ENCODE measurements at regions not wholly inside any gene's neighbourhood (a gene's known extent, or its start where the extent isn't known, plus 50 kb on each side); places are given as distances from the start of the nearest gene placed in this dataset.
"Not testable (repeated sequence)": the region's sequence is repeated elsewhere in the genome, so short reads cannot be mapped to it uniquely, and the experiment has no call there.

- DNase-seq, result no peak
- Mint-ChIP-seq H3K4me1 (ENCODE audit: low read depth) (no peaks in the 10 kb centered on the region), H3K36me3 (ENCODE audit: low read depth) (no peaks in the 10 kb centered on the region), H3K9me3 (no peaks in the 10 kb centered on the region), H3K27ac (no peak overlapping the region), H3K4me3 (no peak overlapping the region), H3K27me3 (ENCODE audit: low read depth) (peaks cover 9% of the 10 kb centered on the region)
- intact Hi-C loops (cut with micrococcal nuclease), result no loop called here
- CTCF ChIA-PET, result no interaction called here
Observed at GRCh38 chr1:223036479-223036845, 106.6 kb downstream of the TLR5 start.

GRCh38 chr1:223037845-223038244 lies 105.2 kb downstream of the TLR5 start:
- CTCF ChIA-PET, result no interaction called here
- Mint-ChIP-seq H3K27ac (no peak overlapping the region), H3K4me3 (no peak overlapping the region), H3K9me3 (no peaks in the 10 kb centered on the region), H3K36me3 (ENCODE audit: low read depth) (no peaks in the 10 kb centered on the region), H3K27me3 (ENCODE audit: low read depth) (peaks cover 9% of the 10 kb centered on the region), H3K4me1 (ENCODE audit: low read depth) (no peaks in the 10 kb centered on the region)
- DNase-seq, result no peak
- intact Hi-C loops (cut with micrococcal nuclease), result no loop called here

GRCh38 chr1:223038288-223039006 lies 104.6 kb downstream of the TLR5 start:
- intact Hi-C loops (cut with micrococcal nuclease), result no loop called here
- CTCF ChIA-PET, result no interaction called here
- Mint-ChIP-seq H3K27ac (no peak overlapping the region), H3K4me3 (no peak overlapping the region), H3K36me3 (ENCODE audit: low read depth) (no peaks in the 10 kb centered on the region), H3K4me1 (ENCODE audit: low read depth) (no peaks in the 10 kb centered on the region), H3K9me3 (no peaks in the 10 kb centered on the region), H3K27me3 (ENCODE audit: low read depth) (peaks cover 9% of the 10 kb centered on the region)
- no peak for DNase-seq

- H3K27ac Mint-ChIP-seq, result no peak overlapping the region
- peaks cover 1% of the 10 kb centered on the region for H3K9me3 Mint-ChIP-seq
- no peaks in the 10 kb centered on the region for H3K4me1 Mint-ChIP-seq (ENCODE audit: low read depth)
- intact Hi-C loops (cut with micrococcal nuclease), result no loop called here
- no peak overlapping the region for H3K4me3 Mint-ChIP-seq
- no peaks in the 10 kb centered on the region for H3K36me3 Mint-ChIP-seq (ENCODE audit: low read depth)
- no peak for DNase-seq
- CTCF ChIA-PET, result no interaction called here
- peaks cover 9% of the 10 kb centered on the region for H3K27me3 Mint-ChIP-seq (ENCODE audit: low read depth)
Observed at GRCh38 chr1:223039990-223040389, 103.1 kb downstream of the TLR5 start.

GRCh38 chr1:223041481-223041880 lies 101.6 kb downstream of the TLR5 start:
- H3K27me3 Mint-ChIP-seq (ENCODE audit: low read depth), result peaks cover 6% of the 10 kb centered on the region
- DNase-seq, result no peak
- H3K9me3 Mint-ChIP-seq, result peaks cover 6% of the 10 kb centered on the region
- CTCF ChIA-PET, result interaction anchor here (1.1 kb wide), 1 partner anchor 92 kb away, joined by 4 read pairs; no protein-coding TSS in a partner anchor
- H3K36me3 Mint-ChIP-seq (ENCODE audit: low read depth), result no peaks in the 10 kb centered on the region
- intact Hi-C loops (cut with micrococcal nuclease), result no loop called here
- H3K4me1 Mint-ChIP-seq (ENCODE audit: low read depth), result no peaks in the 10 kb centered on the region
- no peak overlapping the region for H3K4me3 Mint-ChIP-seq
- no peak overlapping the region for H3K27ac Mint-ChIP-seq

- CTCF ChIA-PET, result no interaction called here
- Mint-ChIP-seq H3K27me3 (ENCODE audit: low read depth) (peaks cover 3% of the 10 kb centered on the region), H3K36me3 (ENCODE audit: low read depth) (no peaks in the 10 kb centered on the region), H3K27ac (no peak overlapping the region), H3K4me1 (ENCODE audit: low read depth) (no peaks in the 10 kb centered on the region), H3K4me3 (no peak overlapping the region), H3K9me3 (peaks cover 9% of the 10 kb centered on the region)
- intact Hi-C loops (cut with micrococcal nuclease), result no loop called here
- no peak for DNase-seq
Observed at GRCh38 chr1:223045164-223045957, 97.7 kb downstream of the TLR5 start.

GRCh38 chr1:223046011-223046410 lies 97.0 kb downstream of the TLR5 start:
- H3K27me3 Mint-ChIP-seq (ENCODE audit: low read depth), result peaks cover 1% of the 10 kb centered on the region
- DNase-seq, result no peak
- no peak overlapping the region for H3K27ac Mint-ChIP-seq
- CTCF ChIA-PET, result no interaction called here
- H3K36me3 Mint-ChIP-seq (ENCODE audit: low read depth), result no peaks in the 10 kb centered on the region
- peaks cover 9% of the 10 kb centered on the region for H3K9me3 Mint-ChIP-seq
- H3K4me1 Mint-ChIP-seq (ENCODE audit: low read depth), result no peaks in the 10 kb centered on the region
- intact Hi-C loops (cut with micrococcal nuclease), result no loop called here
- H3K4me3 Mint-ChIP-seq, result no peak overlapping the region

GRCh38 chr1:223046463-223046862 lies 96.6 kb downstream of the TLR5 start:
- H3K36me3 Mint-ChIP-seq (ENCODE audit: low read depth); H3K27me3 Mint-ChIP-seq (ENCODE audit: low read depth); H3K27ac Mint-ChIP-seq; H3K9me3 Mint-ChIP-seq; CTCF ChIA-PET; DNase-seq; H3K4me3 Mint-ChIP-seq; intact Hi-C loops (cut with micrococcal nuclease); H3K4me1 Mint-ChIP-seq (ENCODE audit: low read depth): not testable (repeated sequence)

- intact Hi-C loops (cut with micrococcal nuclease), result no loop called here
- Mint-ChIP-seq H3K27ac (no peak overlapping the region), H3K36me3 (ENCODE audit: low read depth) (no peaks in the 10 kb centered on the region), H3K4me3 (no peak overlapping the region), H3K27me3 (ENCODE audit: low read depth) (no peaks in the 10 kb centered on the region), H3K4me1 (ENCODE audit: low read depth) (no peaks in the 10 kb centered on the region), H3K9me3 (peaks cover 9% of the 10 kb centered on the region)
- CTCF ChIA-PET, result no interaction called here
- no peak for DNase-seq
Observed at GRCh38 chr1:223048026-223048425, 95.0 kb downstream of the TLR5 start.

GRCh38 chr1:223052462-223052861 lies 90.6 kb downstream of the TLR5 start:
- Mint-ChIP-seq H3K9me3 (no peaks in the 10 kb centered on the region), H3K27ac (no peak overlapping the region), H3K27me3 (ENCODE audit: low read depth) (no peaks in the 10 kb centered on the region), H3K4me3 (no peak overlapping the region), H3K4me1 (ENCODE audit: low read depth) (no peaks in the 10 kb centered on the region), H3K36me3 (ENCODE audit: low read depth) (no peaks in the 10 kb centered on the region)
- DNase-seq, result no peak
- intact Hi-C loops (cut with micrococcal nuclease), result no loop called here
- CTCF ChIA-PET, result interaction anchor here (0.6 kb wide), 1 partner anchor 13 kb away, joined by 5 read pairs; no protein-coding TSS in a partner anchor

GRCh38 chr1:223052931-223053330 lies 90.1 kb downstream of the TLR5 start:
- Mint-ChIP-seq H3K4me3 (no peak overlapping the region), H3K36me3 (ENCODE audit: low read depth) (no peaks in the 10 kb centered on the region), H3K27me3 (ENCODE audit: low read depth) (no peaks in the 10 kb centered on the region), H3K4me1 (ENCODE audit: low read depth) (no peaks in the 10 kb centered on the region), H3K27ac (no peak overlapping the region), H3K9me3 (no peaks in the 10 kb centered on the region)
- DNase-seq, result no peak
- intact Hi-C loops (cut with micrococcal nuclease), result no loop called here
- CTCF ChIA-PET, result interaction anchor here (0.6 kb wide), 1 partner anchor 13 kb away, joined by 5 read pairs; no protein-coding TSS in a partner anchor

- no peaks in the 10 kb centered on the region for H3K9me3 Mint-ChIP-seq
- H3K36me3 Mint-ChIP-seq (ENCODE audit: low read depth), result no peaks in the 10 kb centered on the region
- H3K27ac Mint-ChIP-seq, result no peak overlapping the region
- H3K27me3 Mint-ChIP-seq (ENCODE audit: low read depth), result no peaks in the 10 kb centered on the region
- no peak for DNase-seq
- no peaks in the 10 kb centered on the region for H3K4me1 Mint-ChIP-seq (ENCODE audit: low read depth)
- no peak overlapping the region for H3K4me3 Mint-ChIP-seq
- CTCF ChIA-PET, result no interaction called here
- intact Hi-C loops (cut with micrococcal nuclease), result no loop called here
Observed at GRCh38 chr1:223056802-223057201, 86.2 kb downstream of the TLR5 start.

GRCh38 chr1:223057569-223058093 lies 85.4 kb downstream of the TLR5 start:
- intact Hi-C loops (cut with micrococcal nuclease), result no loop called here
- Mint-ChIP-seq H3K4me1 (ENCODE audit: low read depth) (no peaks in the 10 kb centered on the region), H3K27me3 (ENCODE audit: low read depth) (no peaks in the 10 kb centered on the region), H3K36me3 (ENCODE audit: low read depth) (no peaks in the 10 kb centered on the region), H3K4me3 (no peak overlapping the region), H3K27ac (no peak overlapping the region), H3K9me3 (no peaks in the 10 kb centered on the region)
- CTCF ChIA-PET, result interaction anchor here (0.6 kb wide), 1 partner anchor 69 kb away, joined by 3 read pairs; no protein-coding TSS in a partner anchor
- DNase-seq, result no peak
